Effector CD4-positive, alpha-beta T cell (primary cell): ENCODE measurements at regions not wholly inside any gene's neighbourhood (a gene's known extent, or its start where the extent isn't known, plus 50 kb on each side); places are given as distances from the start of the nearest gene placed in this dataset.

Experiments used
- DNase-seq: peaks from one replicate; pipeline ENCODE4 v3.0.0-alpha.2; 2020

- no peak for DNase-seq
These were observed 175.3 kb upstream of the STT3B start for GRCh38 chr3:31357451-31357850.

- no peak for DNase-seq
These were observed 174.2 kb upstream of the STT3B start for GRCh38 chr3:31358473-31359070.

GRCh38 chr3:31361371-31362273 lies 171.1 kb upstream of the STT3B start:
- DNase-seq = no peak

GRCh38 chr3:31364188-31364587 lies 168.5 kb upstream of the STT3B start:
- no peak for DNase-seq

GRCh38 chr3:31364711-31365110 lies 168.0 kb upstream of the STT3B start:
- no peak for DNase-seq

- DNase-seq = no peak
These were observed 165.2 kb upstream of the STT3B start for GRCh38 chr3:31367518-31367917.

- no peak for DNase-seq
These were observed 162.9 kb upstream of the STT3B start for GRCh38 chr3:31369637-31370379.

- no peak for DNase-seq
These were observed 162.4 kb upstream of the STT3B start for GRCh38 chr3:31370380-31370666.

GRCh38 chr3:31370681-31371080 lies 162.0 kb upstream of the STT3B start:
- DNase-seq = no peak

- no peak for DNase-seq
These were observed 161.1 kb upstream of the STT3B start for GRCh38 chr3:31371484-31372177.

- no peak for DNase-seq
These were observed 159.0 kb upstream of the STT3B start for GRCh38 chr3:31373681-31374080.

GRCh38 chr3:31377045-31377642 lies 155.6 kb upstream of the STT3B start:
- DNase-seq = no peak

GRCh38 chr3:31378231-31378630 lies 154.5 kb upstream of the STT3B start:
- no peak for DNase-seq

- DNase-seq = no peak
These were observed 153.1 kb upstream of the STT3B start for GRCh38 chr3:31379598-31379997.

- no peak for DNase-seq
These were observed 149.9 kb upstream of the STT3B start for GRCh38 chr3:31382856-31383255.

- DNase-seq = no peak
These were observed 148.6 kb upstream of the STT3B start for GRCh38 chr3:31384117-31384516.

GRCh38 chr3:31389939-31390338 lies 142.8 kb upstream of the STT3B start:
- no peak for DNase-seq

GRCh38 chr3:31390466-31390865 lies 142.3 kb upstream of the STT3B start:
- no peak for DNase-seq

- DNase-seq = no peak
These were observed 141.6 kb upstream of the STT3B start for GRCh38 chr3:31391150-31391549.

- DNase-seq = no peak
These were observed 140.2 kb upstream of the STT3B start for GRCh38 chr3:31392568-31392967.

- DNase-seq = no peak
These were observed 133.5 kb upstream of the STT3B start for GRCh38 chr3:31399271-31399670.

GRCh38 chr3:31402117-31402516 lies 130.6 kb upstream of the STT3B start:
- no peak for DNase-seq

- no peak for DNase-seq
These were observed 129.5 kb upstream of the STT3B start for GRCh38 chr3:31403197-31403596.
